ENCODE measurements at regions not wholly inside any gene's neighbourhood (a gene's known extent, or its start where the extent isn't known, plus 50 kb on each side); places are given as distances from the start of the nearest gene placed in this dataset.
"Not testable (repeated sequence)": the region's sequence is repeated elsewhere in the genome, so short reads cannot be mapped to it uniquely, and the experiment has no call there.

DNA sequence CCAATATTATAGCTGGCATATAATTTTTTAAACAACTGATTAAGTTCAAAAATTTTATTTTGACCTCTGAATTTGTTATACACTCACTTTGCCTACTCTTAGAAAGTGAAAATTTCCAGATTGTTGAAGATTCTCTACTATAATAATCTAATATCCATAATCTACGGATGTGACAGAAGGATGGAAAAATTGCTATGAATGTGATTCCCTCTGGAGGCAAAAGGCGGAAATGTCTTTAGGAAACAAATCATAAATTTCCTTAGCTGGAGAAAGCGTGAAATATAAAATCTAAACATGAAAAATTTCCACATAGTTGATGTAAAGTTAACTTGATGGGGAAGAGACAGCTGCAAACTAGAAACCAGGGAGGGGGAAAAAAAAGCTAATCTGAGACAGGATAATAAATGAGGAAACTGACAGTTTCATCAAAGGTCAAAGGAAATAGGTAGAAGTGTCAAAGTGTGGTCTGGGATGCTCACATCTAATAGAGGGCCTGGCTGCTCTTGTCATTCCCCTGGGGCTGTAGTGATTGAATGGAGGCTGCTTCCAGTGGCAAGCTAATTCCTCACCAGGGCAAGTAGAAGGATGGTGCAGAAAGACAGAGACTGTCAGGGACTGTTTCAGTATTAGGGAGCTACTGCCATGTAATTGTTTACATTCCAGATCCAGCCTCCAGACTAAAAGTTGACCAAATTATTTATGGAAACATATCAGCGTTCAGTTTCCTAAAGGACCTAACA is 264.5 kb downstream of the SDHAF3 start:
- no peak for DNase-seq

DNA sequence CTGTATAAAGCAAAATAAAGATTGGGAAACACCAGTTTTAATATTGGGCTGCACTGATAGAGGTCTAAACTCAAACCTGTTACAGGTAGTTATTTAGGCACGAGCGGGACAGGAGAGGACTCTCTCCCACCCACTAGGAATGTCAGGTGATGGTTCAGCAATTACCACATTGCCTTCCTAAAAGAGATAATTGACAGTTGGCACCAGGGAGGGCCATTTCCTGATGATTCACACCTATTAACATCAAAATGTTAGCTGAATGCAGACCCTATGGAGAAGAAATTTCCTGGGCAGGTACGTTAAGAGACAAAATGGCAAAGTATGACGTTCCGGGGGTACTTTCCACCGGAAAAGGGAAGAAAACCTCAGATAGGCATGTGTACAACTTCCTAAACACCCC is 272.6 kb downstream of the SDHAF3 start:
- no peak for DNase-seq

DNA sequence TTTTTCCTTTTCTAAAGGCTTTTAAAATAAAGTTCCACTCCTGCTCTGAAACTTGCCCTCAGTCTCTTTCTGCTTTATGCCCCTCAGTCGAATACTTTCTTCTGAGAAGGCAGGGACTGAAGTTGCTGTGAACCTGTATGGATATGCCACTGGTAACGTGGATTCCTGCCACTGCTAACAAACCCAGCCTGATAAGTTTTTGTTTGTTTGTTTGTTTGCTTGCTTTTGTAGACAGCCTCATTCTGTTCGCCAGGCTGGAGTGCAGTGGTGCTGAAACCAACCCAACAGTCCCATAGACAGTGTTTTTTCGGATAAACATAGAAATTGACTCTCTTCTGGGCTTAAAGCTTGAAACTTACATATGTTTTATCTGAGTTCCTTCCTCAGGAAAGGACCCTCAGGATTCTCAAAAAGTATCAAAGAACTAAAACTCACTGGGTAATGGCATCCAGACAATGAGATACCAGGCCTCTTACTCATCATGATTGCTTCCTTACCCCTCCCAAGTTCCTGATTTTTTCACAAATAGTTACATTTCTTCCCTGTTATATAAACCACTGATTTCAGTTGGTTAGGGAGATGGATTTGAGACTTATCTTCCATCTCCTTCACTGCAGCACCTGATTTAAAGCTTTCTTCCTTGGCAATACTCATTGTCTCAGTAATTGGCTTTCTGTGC is 273.6 kb downstream of the SDHAF3 start:
- no peak for DNase-seq

DNA sequence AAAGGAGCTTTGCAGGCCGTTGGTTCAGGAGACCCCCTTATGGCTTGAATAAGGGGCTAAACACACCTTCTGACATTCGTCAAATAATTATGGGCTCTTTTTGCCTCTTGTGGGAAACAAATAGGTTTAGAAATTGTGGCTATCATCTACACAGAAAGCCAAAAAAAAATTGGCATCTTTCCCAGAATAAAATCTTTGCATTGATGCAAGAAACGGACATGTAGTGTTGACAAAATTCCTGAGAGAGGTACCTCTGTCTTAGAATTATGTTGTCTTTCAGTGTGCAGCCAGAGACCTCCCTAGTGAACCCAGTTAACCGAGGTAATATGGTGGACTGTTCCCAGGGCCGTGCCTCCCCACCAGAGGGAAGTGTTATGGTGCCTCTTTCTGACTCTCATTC is 283.9 kb downstream of the SDHAF3 start:
- no peak for DNase-seq

DNA sequence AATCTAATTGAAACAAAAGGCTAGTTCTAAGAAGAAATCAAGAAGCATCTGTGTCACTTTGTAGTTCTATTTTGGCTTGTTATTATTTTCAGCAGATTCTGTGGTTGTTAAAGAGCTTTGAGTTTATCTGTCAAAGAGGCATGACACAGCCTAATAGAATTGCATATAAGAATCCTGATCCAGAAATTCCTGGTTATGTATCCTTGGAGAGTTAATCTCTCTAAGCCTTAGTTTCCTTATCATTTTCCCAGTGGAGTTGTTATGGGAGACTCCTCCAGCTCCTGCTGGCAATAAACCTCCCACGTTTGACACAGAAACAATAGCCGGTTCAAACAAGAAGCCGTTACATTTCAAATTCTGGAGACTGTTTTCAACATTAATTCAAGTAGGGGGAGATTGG is 288.3 kb downstream of the SDHAF3 start:
- no peak for DNase-seq

DNA sequence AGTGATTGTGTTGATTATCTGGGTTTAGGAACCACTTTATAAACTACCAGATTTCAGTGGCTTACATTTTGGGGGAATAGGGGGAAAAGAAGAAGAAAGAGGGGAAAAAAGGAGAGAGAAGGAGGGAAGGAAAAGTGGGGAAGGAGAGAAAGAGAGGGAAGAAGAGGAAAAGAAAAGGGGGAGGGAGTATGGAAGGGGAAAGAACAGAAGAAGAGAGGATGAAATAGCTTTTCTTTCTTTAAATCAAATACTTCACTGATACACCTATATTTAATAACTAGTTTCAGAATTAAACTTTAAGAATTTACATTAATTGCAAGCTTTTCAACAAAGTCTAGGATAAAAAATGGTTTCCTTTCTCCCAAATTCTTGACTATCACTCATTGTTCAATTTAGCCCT is 289.6 kb downstream of the SDHAF3 start:
- no peak for DNase-seq

DNA sequence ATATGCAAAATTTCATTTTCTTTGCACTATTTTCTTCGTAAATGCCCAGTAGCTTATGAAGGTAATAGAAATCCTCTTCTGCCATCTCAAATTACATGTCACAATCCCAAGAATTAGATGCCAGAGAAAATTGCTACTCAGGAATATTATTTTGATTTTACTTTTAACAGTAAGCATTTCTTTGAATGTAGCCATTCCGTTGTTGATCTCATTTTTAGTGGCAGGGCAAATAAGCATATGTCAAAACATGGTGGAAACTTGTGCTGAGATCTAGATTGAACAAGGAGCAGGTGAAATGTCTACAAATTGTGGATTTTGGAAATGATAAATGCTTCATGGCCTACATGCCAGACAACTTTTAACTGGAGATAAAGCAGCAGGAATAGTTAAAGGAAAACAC is 291.8 kb downstream of the SDHAF3 start:
- no peak for DNase-seq

DNA sequence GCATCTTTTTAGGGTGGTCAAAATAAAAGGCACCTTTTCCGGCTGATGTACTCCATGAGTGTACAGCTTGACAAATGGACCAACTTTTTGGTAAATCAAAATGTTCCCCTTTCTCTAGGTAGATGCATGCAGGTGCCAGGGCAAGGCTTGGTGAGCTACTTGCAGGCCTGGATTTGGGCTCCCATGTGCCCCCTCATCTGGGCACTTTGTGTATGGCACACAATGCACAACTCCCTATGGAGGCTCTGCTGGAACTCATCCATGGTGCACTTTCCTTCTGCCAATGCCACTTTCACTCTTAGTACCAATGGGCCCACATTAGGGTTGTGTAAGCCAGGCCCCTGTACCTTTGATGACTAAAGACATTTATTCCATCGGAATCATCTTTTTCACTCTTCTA is 300.8 kb downstream of the SDHAF3 start:
- no peak for DNase-seq

DNA sequence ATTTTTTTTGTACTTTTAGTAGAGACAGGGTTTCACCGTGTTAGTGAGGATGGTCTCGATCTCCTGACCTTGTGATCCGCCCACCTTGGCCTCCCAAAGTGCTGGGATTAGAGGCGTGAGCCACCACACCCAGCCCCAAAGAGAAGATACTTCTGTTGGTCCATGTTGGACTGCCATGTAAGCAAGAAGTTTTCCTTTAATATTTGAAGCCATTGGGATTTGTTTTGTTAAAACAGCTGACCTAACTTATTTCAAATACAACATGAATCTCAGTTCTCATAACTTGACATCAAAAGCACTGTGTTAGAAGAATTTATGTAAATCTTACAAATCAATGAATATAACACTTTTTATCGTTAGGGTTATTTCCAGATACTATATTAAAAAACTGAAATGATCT is 302.4 kb downstream of the SDHAF3 start:
- no peak for DNase-seq

DNA sequence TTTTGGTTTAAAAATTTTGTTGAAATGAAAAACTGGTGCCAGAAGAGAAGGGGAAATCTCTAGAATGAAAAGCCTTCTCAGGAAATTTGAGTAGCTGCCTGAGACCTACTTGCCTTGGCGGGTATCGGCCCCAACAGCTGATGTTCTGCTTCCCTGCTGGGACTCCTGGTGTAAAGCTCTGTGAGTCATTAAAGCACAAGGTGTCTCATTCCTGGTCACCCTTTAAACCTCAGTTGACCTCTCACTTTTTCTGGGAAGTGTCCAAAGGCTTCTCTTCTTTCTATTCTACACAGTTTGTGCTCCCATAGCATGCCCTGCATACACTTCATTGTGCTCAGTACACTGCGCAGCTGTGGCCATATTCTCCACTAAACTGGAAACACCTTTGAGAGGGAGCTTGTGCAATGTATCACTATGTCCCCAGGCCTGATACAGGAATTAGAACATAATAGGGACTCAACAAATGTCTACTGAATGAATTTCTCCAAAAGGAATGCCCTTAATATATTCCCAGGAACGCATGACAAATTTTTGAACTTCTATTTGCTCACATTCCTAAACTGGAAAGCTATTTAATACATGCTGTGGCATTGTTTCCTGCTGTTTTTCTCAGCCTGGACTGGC is 303.9 kb downstream of the SDHAF3 start:
- no peak for DNase-seq

DNA sequence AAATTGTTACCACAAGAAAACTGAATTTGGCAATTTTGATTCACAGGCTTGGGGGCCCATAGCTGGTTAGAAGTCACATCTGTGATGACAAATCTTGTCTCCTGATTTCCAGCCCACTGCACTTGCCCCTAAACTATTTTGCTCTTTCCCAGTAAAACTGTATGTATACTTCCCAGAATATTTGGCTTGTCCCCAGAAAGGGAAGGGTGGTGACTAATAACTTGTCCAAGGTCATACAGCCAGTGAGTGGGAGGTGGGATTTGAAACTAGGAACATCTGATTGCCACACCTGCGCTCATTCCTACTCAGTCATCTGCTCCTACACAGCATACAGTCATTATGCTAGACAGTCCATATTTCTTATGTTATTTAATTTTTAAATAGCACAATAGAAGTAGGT is 304.5 kb downstream of the SDHAF3 start:
- no peak for DNase-seq

DNA sequence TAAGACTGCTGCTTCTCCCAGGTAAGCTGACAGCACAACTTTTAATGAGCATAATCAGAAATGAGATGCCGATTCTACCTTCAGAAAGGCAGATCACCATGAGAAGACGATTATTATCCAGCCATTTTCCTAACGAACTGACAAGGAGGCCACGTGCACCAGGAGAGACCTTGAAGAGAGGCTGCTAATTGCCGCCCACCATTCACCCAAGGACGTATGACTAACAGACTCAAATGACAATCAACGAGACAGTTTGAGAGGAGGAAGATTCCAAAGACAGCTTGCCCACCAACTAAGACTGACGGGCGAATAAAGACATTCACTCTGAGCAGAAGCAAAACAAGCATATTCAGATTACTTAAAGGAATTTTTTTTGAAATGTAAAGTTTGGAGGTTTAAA is 301.9 kb upstream of the TAC1 start:
- DNase-seq, result no peak

DNA sequence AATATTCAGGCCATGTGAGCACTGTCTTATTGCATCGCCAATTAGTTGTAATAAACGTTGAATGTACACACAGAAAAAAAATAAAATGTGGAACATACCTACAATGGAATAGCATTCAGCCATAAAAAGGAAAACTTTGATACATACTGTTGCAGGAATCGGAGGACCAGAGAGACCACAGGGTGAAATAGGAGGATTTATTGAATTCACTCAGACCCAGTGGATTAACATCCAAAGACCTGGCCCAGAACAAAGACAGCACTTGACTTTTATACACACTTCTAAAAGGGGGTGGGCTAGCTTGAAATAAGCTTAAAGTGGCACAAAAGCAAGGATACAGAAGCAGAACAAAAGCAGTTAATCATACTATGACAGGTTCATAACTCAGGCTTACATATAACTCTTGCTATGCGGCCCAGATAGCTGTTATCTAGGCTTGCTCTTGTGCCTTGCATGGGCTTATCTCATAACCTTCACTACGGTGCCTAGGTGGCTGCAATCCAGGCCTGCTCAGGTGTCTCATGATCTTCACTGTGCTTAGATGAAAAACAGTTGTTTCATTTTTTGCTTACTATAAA is 292.2 kb upstream of the TAC1 start:
- DNase-seq, result no peak

DNA sequence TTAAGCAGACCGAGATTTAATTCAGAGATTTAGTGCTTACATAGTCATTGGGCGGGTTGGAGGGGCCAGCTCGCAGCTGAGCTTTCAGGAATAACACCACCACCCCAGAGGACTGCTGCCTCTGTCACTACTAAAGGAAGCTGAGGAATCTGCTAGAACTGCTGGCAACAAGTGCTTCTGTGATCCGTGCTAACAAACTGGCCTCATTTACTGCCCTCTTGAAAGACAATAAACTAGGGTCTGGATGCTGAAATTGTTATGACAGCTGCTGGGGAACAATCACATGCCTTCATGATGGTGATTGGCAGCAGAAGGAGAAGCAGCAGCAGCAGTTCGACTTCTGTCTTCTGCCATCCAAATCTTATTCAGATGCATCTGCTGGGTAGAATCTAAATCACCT is 285.5 kb upstream of the TAC1 start:
- no peak for DNase-seq

DNA sequence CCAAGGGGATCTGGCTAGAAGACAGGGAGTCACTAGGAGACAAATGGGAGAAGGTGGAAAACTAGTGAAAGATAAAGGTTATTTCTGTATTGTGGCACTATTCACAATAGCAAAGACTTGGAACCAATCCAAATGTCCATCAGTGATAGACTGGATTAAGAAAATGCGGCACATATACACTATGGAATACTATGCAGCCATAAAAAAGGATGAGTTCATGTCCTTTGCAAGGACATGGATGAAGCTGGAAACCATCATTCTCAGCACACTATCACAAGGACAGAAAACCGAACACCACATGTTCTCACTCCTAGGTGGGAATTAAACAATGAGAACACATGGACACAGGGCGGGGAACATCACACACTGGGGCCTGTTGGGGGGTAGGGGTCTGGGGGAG is 282.4 kb upstream of the TAC1 start:
- DNase-seq, result not testable (repeated sequence)

DNA sequence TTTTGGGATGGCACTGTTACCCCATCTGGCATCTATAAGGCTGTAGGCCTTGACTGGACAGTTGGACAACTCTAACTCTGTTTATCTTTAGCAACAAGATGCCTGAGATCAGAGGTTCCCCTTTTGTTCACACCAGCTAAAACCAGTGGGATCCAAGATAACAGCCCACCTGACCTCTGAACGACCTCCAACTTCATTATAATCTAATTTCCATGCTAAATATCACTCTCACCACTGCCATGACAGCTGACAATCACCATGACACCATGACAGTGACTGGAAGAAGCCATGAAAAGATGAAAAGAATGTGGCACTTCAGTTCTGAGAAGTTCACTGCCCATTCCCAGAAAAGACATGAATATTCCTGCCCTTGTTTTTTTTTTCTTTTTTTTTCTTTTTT is 281.4 kb upstream of the TAC1 start:
- DNase-seq, result no peak

DNA sequence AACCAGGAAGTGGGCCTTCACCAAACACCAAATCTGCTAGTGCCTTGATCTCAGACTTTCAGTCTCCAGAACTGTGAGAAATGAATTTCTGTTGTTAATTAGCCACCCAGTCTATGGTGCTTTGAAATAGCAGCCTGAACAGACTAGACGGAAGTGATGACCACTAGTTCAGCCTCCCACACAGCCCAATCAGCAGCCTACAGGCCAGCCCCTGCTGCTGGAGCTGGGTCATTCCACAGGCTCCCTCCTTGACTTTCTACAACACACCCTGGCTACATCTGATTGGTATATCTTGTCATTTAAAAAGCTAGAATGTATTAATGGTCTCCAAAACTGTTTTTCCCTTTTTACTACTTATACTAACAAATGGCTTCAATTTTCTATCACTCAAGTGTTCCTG is 277.2 kb upstream of the TAC1 start:
- no peak for DNase-seq

DNA sequence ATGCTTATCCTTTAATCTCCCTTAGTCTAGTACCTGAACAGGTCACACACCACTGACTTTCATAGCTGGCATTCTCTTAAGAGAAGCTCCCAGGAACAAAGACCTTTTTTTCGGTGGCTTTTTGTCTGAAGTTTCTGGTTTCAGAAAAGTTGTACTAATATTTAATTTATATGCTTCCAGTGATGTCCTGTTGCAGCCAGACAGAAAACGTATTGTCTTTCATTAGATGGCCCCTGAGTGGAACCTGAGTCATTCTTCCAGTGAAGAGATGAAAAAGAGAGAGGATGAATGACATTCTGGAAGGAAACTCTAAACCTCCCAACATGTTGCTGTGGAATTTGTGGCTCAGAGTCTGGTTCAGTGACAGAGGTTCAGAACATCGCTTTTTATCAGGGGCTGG is 274.8 kb upstream of the TAC1 start:
- DNase-seq, result no peak

DNA sequence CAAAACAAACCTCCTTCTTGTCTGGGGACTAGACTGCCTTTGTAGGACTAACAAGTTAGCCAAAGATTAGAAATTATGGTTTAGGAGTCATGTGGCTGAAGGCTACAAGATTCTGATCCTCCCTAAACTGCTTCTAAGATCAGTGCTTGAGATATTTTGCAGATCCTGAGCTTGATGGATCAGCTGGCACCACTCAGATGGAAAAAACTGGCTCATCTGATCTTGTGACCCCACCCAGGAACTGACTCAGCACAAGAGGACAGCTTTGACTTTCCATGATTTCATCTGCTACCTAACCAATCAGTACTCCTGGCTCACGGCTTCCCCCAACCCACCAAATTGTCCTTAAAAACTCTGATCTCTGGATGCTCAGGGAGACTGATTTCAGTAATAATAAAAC is 271.5 kb upstream of the TAC1 start:
- DNase-seq, result no peak

DNA sequence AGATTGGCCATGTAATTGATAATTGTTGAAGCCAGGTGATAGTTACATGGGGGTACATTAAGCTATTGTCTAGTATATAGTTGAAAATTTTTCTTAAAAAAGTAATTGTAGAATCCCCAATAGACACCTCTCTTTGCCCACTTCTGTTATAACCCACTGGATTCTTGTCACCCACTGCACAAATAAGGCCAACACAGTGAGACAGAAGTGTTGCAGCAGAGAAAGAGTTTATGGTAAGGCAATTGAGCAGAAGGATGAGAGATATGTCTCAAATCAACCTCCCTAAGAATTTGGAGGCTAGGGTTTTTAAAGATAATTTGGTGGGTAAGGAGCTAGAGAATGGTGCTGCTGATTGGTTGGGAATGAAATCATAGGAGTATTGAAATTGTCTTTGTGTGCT is 270.3 kb upstream of the TAC1 start:
- no peak for DNase-seq

DNA sequence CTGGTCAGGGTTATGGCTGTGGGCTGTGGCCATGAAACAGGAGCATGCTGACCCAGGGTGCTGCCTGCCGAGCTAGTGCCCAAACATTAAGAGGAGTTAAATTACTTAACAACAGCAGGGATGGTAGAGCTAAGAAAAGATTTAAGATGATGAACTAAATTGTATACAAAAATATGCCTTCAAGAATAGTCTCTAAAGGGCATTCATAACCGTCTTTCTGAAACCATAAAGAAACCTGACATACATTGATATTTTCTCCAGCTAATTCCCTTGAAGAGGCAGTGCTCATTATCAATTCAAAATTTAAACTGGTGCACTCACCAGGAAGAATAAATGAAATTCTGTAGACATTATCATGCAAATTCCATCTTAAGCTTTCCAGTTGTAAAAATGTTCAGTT is 265.8 kb upstream of the TAC1 start:
- DNase-seq, result no peak

DNA sequence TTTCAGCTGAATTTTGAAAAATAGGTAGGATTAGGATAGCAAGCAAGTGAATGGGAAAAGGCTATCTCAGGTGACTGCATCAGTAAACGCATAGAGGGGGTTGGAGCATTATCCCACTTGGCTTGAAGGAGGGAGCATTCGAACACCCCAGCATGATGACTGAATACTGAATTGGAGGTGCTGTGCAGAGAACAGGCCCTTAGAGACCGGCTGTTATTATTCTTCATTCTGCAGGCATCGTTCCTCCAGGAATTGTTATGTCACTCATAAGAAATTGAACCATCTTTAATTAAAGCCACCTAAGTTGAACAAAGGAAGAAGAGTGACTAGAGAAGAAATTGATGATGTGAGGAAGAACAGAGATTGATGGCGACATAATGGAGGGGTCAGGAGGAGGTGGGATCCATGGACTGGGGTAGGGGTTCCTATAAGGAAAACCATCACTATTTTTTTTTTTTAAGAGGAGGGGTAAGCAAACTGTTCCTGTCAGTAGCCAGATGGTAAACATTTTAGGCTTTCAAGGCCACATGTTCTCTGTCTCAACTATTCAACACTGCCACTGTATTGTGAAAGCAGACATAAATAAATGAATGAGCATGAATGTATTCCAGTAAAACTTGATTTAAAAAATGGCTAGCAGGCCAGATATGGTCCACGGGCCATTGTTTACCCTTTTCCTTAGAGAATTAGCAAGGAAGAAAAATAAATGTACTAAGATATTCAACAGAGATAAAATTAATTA is 264.7 kb upstream of the TAC1 start:
- DNase-seq, result no peak

DNA sequence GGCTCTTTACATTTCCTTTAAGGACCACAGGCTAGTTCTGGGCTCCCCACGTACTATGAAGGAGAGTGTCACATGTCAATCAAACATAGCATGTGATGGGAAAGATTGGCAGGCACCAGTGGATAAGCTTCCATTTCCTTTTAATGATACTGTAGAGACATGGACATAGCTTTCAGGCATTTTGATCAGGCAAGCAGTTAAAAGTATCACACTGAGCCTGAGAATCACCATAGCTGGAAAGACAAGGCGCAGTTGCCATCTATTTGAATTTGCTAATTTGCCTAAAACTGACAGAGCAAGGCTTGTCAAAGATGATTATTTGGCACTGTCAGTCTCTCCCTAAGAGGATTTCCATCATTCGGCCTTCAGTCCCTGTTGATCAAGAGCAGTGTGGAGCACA is 263.4 kb upstream of the TAC1 start:
- no peak for DNase-seq

DNA sequence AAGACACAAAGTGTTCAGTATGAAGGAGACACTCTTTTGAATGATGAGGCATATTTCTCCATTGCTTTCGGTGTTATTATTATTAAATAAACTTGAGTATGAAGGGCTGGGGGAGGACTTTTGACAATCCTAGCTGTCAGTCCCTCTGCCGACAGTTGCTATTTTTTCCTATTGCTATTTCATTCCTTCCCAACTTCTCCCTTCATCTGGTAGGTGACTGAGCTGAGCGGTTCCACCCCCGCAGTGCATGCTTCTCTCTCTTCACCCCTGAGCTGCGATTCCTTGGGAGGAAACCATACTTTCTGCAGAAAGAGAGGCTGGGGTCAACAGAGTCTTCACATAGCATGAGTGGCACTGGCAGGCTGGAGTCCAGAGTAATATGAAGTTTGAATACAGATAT is 261.2 kb upstream of the TAC1 start:
- DNase-seq, result no peak

All from fibroblast of skin of right biceps (primary cell).